Right atrium auricular region (tissue), 2 donors: ENCODE measurements at regions not wholly inside any gene's neighbourhood (a gene's known extent, or its start where the extent isn't known, plus 50 kb on each side); places are given as distances from the start of the nearest gene placed in this dataset.

Source experiments
- DNase-seq: peaks from one replicate; pipeline ENCODE4 v3.0.0-alpha.2; 2019; ENCODE audit warnings: low spot score
- H3K27ac ChIP-seq, 2 donors: fragments of 200-600 bp; sonication (generic); 1 replicate in 1 of 2; 2 replicates in 1 of 2; pipeline ENCODE4 v1.5.1; 2016 to 2019
- H3K27me3 ChIP-seq, 2 donors: fragments of 200-600 bp; sonication (generic); one replicate each; pipeline versions ENCODE4 v1.5.1 to v1.6.0; 2017 to 2019
- H3K36me3 ChIP-seq: fragments of 200-600 bp; sonication (generic); one replicate; pipeline ENCODE4 v1.5.1; 2016
- H3K4me1 ChIP-seq, 2 donors: fragments of 200-600 bp; sonication (generic); one replicate each; pipeline versions ENCODE4 v1.5.1 to v1.6.0; 2017 to 2019
- H3K4me3 ChIP-seq, 2 donors: fragments of 200-600 bp; sonication (generic); 1 replicate in 1 of 2; 2 replicates in 1 of 2; pipeline ENCODE4 v1.5.1; 2017 to 2019; ENCODE audit warnings: mild to moderate bottlenecking in 1 of 2, moderate library complexity in 1 of 2
- H3K9me3 ChIP-seq, 2 donors: fragments of 200-600 bp; sonication (generic); one replicate each; pipeline ENCODE4 v1.5.1; 2019
- TF ChIP-seq, protein P1 (sequence below), 2 donors: fragments of 200-600 bp; sonication (generic); IDR thresholded peaks; one replicate each; pipeline ENCODE4 v1.5.1; 2019; ENCODE audit warnings: antibody characterized with exemption in 2 of 2

DNA sequence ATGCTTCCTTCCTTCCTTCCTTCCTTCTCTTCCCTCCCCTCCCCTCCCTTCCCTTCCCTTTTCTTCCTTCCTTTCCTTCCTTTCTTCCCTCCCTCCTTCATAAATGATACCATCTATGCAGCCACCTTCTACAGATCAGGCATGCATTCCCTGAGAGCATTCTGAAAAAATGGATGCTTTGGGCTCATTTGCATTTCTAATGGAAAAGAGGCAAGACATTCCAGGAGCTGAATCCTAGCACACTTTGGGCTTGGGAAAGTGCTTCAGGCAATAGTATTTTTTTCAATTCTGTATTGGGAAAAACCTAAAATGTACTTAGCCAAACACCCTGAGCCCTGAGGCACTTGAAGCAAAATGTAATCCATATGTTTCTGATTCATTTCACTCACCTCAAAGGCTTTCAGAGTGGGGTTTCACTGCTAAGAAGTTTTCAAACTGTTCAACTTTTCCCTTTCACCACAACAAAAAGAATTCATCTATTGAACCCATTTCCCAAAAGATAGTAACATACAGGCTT lies 220.1 kb upstream of the RORA start:
- no peaks in the 10 kb centered on the region for H3K4me1 ChIP-seq
- H3K36me3 ChIP-seq: no peaks in the 10 kb centered on the region
- TF ChIP-seq, protein P1, sequence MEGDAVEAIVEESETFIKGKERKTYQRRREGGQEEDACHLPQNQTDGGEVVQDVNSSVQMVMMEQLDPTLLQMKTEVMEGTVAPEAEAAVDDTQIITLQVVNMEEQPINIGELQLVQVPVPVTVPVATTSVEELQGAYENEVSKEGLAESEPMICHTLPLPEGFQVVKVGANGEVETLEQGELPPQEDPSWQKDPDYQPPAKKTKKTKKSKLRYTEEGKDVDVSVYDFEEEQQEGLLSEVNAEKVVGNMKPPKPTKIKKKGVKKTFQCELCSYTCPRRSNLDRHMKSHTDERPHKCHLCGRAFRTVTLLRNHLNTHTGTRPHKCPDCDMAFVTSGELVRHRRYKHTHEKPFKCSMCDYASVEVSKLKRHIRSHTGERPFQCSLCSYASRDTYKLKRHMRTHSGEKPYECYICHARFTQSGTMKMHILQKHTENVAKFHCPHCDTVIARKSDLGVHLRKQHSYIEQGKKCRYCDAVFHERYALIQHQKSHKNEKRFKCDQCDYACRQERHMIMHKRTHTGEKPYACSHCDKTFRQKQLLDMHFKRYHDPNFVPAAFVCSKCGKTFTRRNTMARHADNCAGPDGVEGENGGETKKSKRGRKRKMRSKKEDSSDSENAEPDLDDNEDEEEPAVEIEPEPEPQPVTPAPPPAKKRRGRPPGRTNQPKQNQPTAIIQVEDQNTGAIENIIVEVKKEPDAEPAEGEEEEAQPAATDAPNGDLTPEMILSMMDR (IDR thresholded peaks at IDR 0.05): no peak
- no peak overlapping the region for H3K27ac ChIP-seq
- DNase-seq: no peak
- no peaks in the 10 kb centered on the region for H3K9me3 ChIP-seq
- H3K4me3 ChIP-seq: no peak overlapping the region
- H3K27me3 ChIP-seq: no peaks in the 10 kb centered on the region

DNA sequence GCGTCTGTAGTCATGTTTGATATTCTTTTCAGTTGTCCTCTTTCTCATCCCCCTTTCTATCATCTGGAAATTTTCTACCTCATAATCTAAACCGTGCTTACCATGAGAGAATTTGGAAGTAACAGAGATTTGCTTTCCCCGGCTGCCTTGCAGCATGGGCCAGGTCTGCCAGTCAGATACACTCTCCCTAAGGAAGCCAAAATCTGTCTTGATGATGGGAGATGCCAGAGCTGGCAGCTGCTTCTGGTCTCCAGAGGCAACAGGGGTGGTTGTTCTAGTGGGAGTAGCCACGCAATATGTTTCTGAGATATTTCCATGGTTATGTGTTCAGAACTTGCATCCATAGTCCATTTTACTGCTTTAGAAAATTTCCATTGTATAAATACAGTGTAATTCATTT lies 218.9 kb upstream of the RORA start:
- H3K9me3 ChIP-seq: no peaks in the 10 kb centered on the region
- H3K4me1 ChIP-seq: no peaks in the 10 kb centered on the region
- H3K4me3 ChIP-seq: no peak overlapping the region
- TF ChIP-seq, protein P1 (IDR thresholded peaks at IDR 0.05): no peak
- H3K27me3 ChIP-seq: no peaks in the 10 kb centered on the region
- H3K27ac ChIP-seq: no peak overlapping the region
- H3K36me3 ChIP-seq: no peaks in the 10 kb centered on the region
- no peak for DNase-seq

DNA sequence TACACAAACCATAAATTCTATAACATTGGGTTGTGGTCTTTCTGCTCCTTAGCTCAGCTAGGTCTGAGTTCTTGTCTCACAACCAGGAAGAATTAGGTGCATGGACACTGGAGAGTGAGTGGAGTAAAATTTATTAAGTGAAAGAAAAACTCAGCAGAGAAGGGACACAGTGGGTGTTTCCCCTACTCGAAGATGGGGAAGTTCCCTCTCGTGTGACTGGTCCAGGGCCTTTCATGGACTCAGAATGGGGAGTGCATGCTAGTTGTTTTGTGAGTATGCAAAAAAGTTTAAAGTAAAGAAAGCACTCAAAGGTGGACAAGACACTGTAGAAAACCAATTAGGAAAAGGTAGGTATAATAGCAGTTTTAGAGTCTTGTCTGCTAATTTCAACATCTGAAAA lies 215.5 kb upstream of the RORA start:
- DNase-seq: no peak
- no peak overlapping the region for H3K27ac ChIP-seq
- no peak overlapping the region for H3K4me3 ChIP-seq
- H3K36me3 ChIP-seq: no peaks in the 10 kb centered on the region
- H3K9me3 ChIP-seq: no peaks in the 10 kb centered on the region
- no peaks in the 10 kb centered on the region for H3K27me3 ChIP-seq
- TF ChIP-seq, protein P1 (IDR thresholded peaks at IDR 0.05): no peak
- no peaks in the 10 kb centered on the region for H3K4me1 ChIP-seq

DNA sequence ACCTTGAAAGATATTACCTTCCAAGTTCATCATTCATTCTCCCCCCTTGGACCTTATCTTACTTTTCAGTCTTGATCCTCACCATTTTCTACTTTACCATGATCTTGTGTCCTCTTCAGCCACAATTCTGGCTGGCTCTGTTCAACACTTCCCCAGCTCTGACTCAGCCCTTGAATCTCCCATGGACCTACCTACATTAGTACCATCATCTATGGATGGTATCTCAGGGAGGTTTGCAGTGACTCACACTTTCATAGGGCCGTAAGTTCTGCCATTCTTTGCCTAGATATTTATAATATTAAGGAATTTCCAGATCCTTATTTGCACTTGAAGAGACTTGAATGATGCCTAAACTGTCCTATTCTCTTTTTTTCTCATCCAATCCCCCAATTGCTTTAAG lies 213.7 kb upstream of the RORA start:
- Histone ChIP-seq H3K4me3 (no peak overlapping the region), H3K9me3 (no peaks in the 10 kb centered on the region), H3K27ac (no peak overlapping the region), H3K27me3 (no peaks in the 10 kb centered on the region), H3K36me3 (no peaks in the 10 kb centered on the region), H3K4me1 (no peaks in the 10 kb centered on the region)
- DNase-seq: no peak
- TF ChIP-seq, protein P1 (IDR thresholded peaks at IDR 0.05): no peak

DNA sequence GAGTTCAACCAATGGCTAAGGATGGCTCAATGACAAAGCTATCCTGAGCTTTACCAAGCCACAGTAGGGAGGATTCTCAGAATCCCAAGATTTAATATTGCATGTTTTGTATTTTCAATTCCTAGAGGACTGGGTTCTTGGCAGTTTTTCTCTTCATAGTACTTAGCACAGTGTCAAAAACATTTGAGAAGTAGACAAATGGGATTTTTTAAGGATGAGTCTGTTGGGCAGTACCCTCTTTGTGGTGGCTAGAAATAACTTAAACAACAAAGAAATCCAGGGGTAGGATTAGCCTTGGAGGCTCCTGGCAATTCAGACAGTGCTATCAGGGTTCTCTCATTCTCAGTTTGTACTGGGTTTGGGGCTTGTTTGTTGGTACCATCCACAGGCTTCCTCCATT lies 212.8 kb upstream of the RORA start:
- H3K9me3 ChIP-seq: no peaks in the 10 kb centered on the region
- no peak for DNase-seq
- H3K4me3 ChIP-seq: no peak overlapping the region
- H3K27ac ChIP-seq: no peak overlapping the region
- no peaks in the 10 kb centered on the region for H3K36me3 ChIP-seq
- TF ChIP-seq, protein P1 (IDR thresholded peaks at IDR 0.05): no peak
- no peaks in the 10 kb centered on the region for H3K4me1 ChIP-seq
- no peaks in the 10 kb centered on the region for H3K27me3 ChIP-seq

DNA sequence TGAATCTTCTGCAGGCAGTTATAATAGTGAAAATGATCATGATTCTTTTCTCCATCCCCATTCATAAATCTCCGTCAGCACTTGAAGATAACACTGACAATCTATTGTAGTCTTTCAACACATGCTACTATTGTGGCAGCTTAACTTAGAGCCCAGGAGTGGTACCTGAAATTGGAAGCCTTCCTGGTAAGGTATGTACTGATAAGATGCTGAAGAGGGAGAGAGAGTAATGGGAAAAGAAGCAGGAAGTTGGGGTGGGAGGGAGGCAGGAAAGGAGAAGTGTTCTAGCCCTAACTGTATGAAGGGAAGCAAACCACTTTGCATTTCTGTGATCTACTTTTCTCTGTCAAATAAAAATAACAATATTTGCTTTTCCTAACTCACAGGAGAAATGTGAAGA lies 197.4 kb upstream of the RORA start:
- Histone ChIP-seq H3K27ac (no peak overlapping the region), H3K4me3 (no peak overlapping the region), H3K27me3 (no peaks in the 10 kb centered on the region), H3K36me3 (no peaks in the 10 kb centered on the region), H3K4me1 (no peaks in the 10 kb centered on the region), H3K9me3 (no peaks in the 10 kb centered on the region)
- no peak for DNase-seq
- TF ChIP-seq, protein P1 (IDR thresholded peaks at IDR 0.05): no peak
